ENCODE measurements at regions not wholly inside any gene's neighbourhood (a gene's known extent, or its start where the extent isn't known, plus 50 kb on each side); places are given as distances from the start of the nearest gene placed in this dataset.
A peak's percentile ranks its signal among the peaks of the same experiment; 100 is the strongest.

GRCh38 chr5:164708831-164709230 lies 1203.4 kb downstream of the MAT2B start:
- FAIRE-seq (no peak), DNase-seq (ENCODE audit: insufficient read length, low spot score) (no peak)

- FAIRE-seq = no peak
These were observed 1208.3 kb downstream of the MAT2B start for GRCh38 chr5:164713682-164714081.

GRCh38 chr5:164721116-164721515 lies 1215.7 kb downstream of the MAT2B start:
- FAIRE-seq (no peak), DNase-seq (ENCODE audit: insufficient read length, low spot score) (no peak)

More at GRCh38 chr5:164713682-164714081, 1208.3 kb downstream of the MAT2B start:
- no peak for DNase-seq (ENCODE audit: insufficient read length, low spot score)

- FAIRE-seq (no peak), DNase-seq (ENCODE audit: insufficient read length, low spot score) (no peak)
These were observed 1216.2 kb downstream of the MAT2B start for GRCh38 chr5:164721656-164722055.

GRCh38 chr5:164722702-164723101 lies 1217.3 kb downstream of the MAT2B start:
- DNase-seq (ENCODE audit: insufficient read length, low spot score) (no peak), FAIRE-seq (no peak)

- FAIRE-seq (no peak), DNase-seq (ENCODE audit: insufficient read length, low spot score) (no peak)
These were observed 1221.6 kb downstream of the MAT2B start for GRCh38 chr5:164727012-164727411.

GRCh38 chr5:164728733-164729132 lies 1223.3 kb downstream of the MAT2B start:
- DNase-seq (ENCODE audit: insufficient read length, low spot score) (no peak), FAIRE-seq (no peak)

GRCh38 chr5:164735334-164735733 lies 1229.9 kb downstream of the MAT2B start:
- no peak for FAIRE-seq
- no peak for DNase-seq (ENCODE audit: insufficient read length, low spot score)

GRCh38 chr5:164741376-164741775 lies 1236.0 kb downstream of the MAT2B start:
- DNase-seq (ENCODE audit: insufficient read length, low spot score) (no peak), FAIRE-seq (peak; percentile 70)

- FAIRE-seq = no peak
- no peak for DNase-seq (ENCODE audit: insufficient read length, low spot score)
These were observed 1236.6 kb downstream of the MAT2B start for GRCh38 chr5:164742025-164742424.

- DNase-seq (ENCODE audit: insufficient read length, low spot score) (no peak), FAIRE-seq (peak; percentile 37)
These were observed 1241.3 kb downstream of the MAT2B start for GRCh38 chr5:164746723-164747122.

- no peak for DNase-seq (ENCODE audit: insufficient read length, low spot score)
- FAIRE-seq = no peak
These were observed 1242.0 kb downstream of the MAT2B start for GRCh38 chr5:164747371-164747770.

- FAIRE-seq (peak; percentile 74), DNase-seq (ENCODE audit: insufficient read length, low spot score) (no peak)
These were observed 1243.4 kb downstream of the MAT2B start for GRCh38 chr5:164748861-164749260.

- FAIRE-seq (no peak), DNase-seq (ENCODE audit: insufficient read length, low spot score) (no peak)
These were observed 1248.0 kb downstream of the MAT2B start for GRCh38 chr5:164753434-164753833.

GRCh38 chr5:164763206-164763605 lies 1257.8 kb downstream of the MAT2B start:
- DNase-seq (ENCODE audit: insufficient read length, low spot score) (no peak), FAIRE-seq (no peak)

- no peak for DNase-seq (ENCODE audit: insufficient read length, low spot score)
- no peak for FAIRE-seq
These were observed 1266.7 kb downstream of the MAT2B start for GRCh38 chr5:164772122-164772521.

GRCh38 chr5:164784230-164784629 lies 1278.8 kb downstream of the MAT2B start:
- FAIRE-seq (no peak), DNase-seq (ENCODE audit: insufficient read length, low spot score) (no peak)

GRCh38 chr5:164798110-164798509 lies 1292.7 kb downstream of the MAT2B start:
- DNase-seq (ENCODE audit: insufficient read length, low spot score) (no peak), FAIRE-seq (no peak)

- DNase-seq (ENCODE audit: insufficient read length, low spot score) (no peak), FAIRE-seq (no peak)
These were observed 1294.0 kb downstream of the MAT2B start for GRCh38 chr5:164799391-164799790.

GRCh38 chr5:164801910-164802309 lies 1296.5 kb downstream of the MAT2B start:
- no peak for FAIRE-seq

GRCh38 chr5:164809821-164810220 lies 1304.4 kb downstream of the MAT2B start:
- FAIRE-seq = peak; percentile 58

More at GRCh38 chr5:164801910-164802309, 1296.5 kb downstream of the MAT2B start:
- DNase-seq (ENCODE audit: insufficient read length, low spot score) = no peak

GRCh38 chr5:164818445-164818844 lies 1313.0 kb downstream of the MAT2B start:
- no peak for FAIRE-seq
- DNase-seq (ENCODE audit: insufficient read length, low spot score) = no peak

More at GRCh38 chr5:164809821-164810220, 1304.4 kb downstream of the MAT2B start:
- no peak for DNase-seq (ENCODE audit: insufficient read length, low spot score)

GRCh38 chr5:164824671-164825070 lies 1319.3 kb downstream of the MAT2B start:
- no peak for FAIRE-seq
- DNase-seq (ENCODE audit: insufficient read length, low spot score) = no peak
